Osteoblast (primary cell): ENCODE measurements at regions not wholly inside any gene's neighbourhood (a gene's known extent, or its start where the extent isn't known, plus 50 kb on each side); places are given as distances from the start of the nearest gene placed in this dataset.

Experiments
- DNase-seq: peaks from one replicate; pipeline ENCODE4 v3.0.0; 2011; ENCODE audit warnings: low spot score, mixed read lengths; ENCODE audit not compliant: insufficient read length; ENCODE audit errors: missing footprints
- H2AFZ ChIP-seq: 2 replicates; pipeline ENCODE4 v1.6.0; 2011; ENCODE audit warnings: mild to moderate bottlenecking, low read length
- H3K27ac ChIP-seq: 2 replicates; pipeline ENCODE4 v1.5.1; 2011; ENCODE audit warnings: mild to moderate bottlenecking, low read depth, low read length, moderate library complexity
- H3K27me3 ChIP-seq: 2 replicates; pipeline ENCODE4 v1.6.0; 2012; ENCODE audit warnings: mild to moderate bottlenecking, control low read depth, inconsistent platforms, low read length, moderate library complexity; ENCODE audit not compliant: insufficient read depth
- H3K36me3 ChIP-seq: 2 replicates; pipeline ENCODE4 v1.5.1; 2011; ENCODE audit warnings: mild to moderate bottlenecking, low read length, control low read depth, moderate library complexity; ENCODE audit not compliant: insufficient read depth
- H3K4me1 ChIP-seq: 2 replicates; pipeline ENCODE4 v1.5.1; 2011; ENCODE audit warnings: mild to moderate bottlenecking, low read length, control low read depth, moderate library complexity; ENCODE audit not compliant: insufficient read depth
- H3K4me2 ChIP-seq: 2 replicates; pipeline ENCODE4 v1.6.0; 2011; ENCODE audit warnings: mild to moderate bottlenecking, low read length; ENCODE audit not compliant: insufficient read depth
- H3K4me3 ChIP-seq: fragments of 200-600 bp; sonication (generic); 3 replicates; pipeline ENCODE4 v1.5.1; 2012; ENCODE audit warnings: mild to moderate bottlenecking, low read length, inconsistent platforms; ENCODE audit not compliant: insufficient read depth
- H3K79me2 ChIP-seq: 2 replicates; pipeline ENCODE4 v1.6.0; 2012; ENCODE audit warnings: mild to moderate bottlenecking, low read length, control low read depth, inconsistent platforms; ENCODE audit not compliant: insufficient read depth
- H3K9me3 ChIP-seq: 2 replicates; pipeline ENCODE4 v1.5.1; 2011; ENCODE audit warnings: low read depth, low read length, control low read depth
- H4K20me1 ChIP-seq: 2 replicates; pipeline ENCODE4 v1.6.0; 2012; ENCODE audit warnings: mild to moderate bottlenecking, low read length, control low read depth; ENCODE audit not compliant: insufficient read depth
- CTCF ChIP-seq: IDR thresholded peaks from 2 replicates; pipeline ENCODE4 v1.5.1; 2011; ENCODE audit warnings: mild to moderate bottlenecking, low read depth, low read length, moderate library complexity; ENCODE audit errors: extremely low read depth

- no peak overlapping the region for H3K27ac ChIP-seq
- no peaks in the 10 kb centered on the region for H3K4me1 ChIP-seq
- DNase-seq, result no peak
- H3K4me3 ChIP-seq, result no peak overlapping the region
- no peak overlapping the region for H3K4me2 ChIP-seq
- peaks cover 2% of the 10 kb centered on the region for H3K27me3 ChIP-seq
- no peaks in the 10 kb centered on the region for H3K36me3 ChIP-seq
- no peak overlapping the region for H2AFZ ChIP-seq
- TF ChIP-seq CTCF, result no peak
- no peaks in the 10 kb centered on the region for H3K79me2 ChIP-seq
- H3K9me3 ChIP-seq, result no peaks in the 10 kb centered on the region
- H4K20me1 ChIP-seq, result no peaks in the 10 kb centered on the region
These were observed 165.1 kb upstream of the SYNDIG1 start for GRCh38 chr20:24304291-24304690.

DNA sequence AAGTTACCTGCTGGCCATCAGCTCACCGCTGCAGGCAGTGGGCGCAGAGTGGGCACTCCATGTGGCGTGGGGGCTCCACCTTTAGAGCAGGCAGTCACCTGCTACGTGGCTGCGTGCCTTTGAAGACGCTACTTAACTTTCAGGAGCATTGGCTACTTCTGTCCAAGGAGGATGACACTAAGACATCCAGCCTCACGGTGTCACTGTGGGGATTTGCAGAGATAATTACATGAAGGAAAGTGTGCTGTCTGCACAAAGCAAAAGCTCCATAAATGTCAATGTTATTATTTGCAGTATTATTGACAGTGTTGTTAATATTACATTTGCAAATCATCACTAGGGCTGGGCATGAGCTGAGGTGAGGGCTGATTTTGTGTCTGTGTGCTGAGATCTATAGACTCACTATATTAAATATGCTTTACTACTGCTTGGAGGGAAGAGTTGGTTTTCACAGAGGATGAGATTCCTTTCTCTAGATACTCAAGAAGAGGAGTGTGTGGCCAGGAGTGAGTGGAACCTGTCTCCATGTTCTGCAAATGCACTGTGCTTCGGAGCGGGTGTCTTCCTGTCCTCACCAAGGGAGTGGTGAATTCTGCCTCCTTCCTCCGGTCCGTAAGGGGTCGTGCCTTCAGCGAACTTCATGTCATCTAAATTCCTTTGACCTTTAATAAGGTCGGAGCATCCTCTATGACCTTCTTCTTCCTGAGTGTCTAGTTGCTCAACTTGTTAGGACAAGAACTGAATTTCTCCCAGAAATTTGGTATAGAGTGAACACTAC lies 165.8 kb upstream of the SYNDIG1 start:
- no peak overlapping the region for H3K4me2 ChIP-seq
- no peaks in the 10 kb centered on the region for H4K20me1 ChIP-seq
- H3K27ac ChIP-seq, result no peak overlapping the region
- H3K4me1 ChIP-seq, result no peaks in the 10 kb centered on the region
- H3K27me3 ChIP-seq, result peaks cover 2% of the 10 kb centered on the region
- no peaks in the 10 kb centered on the region for H3K9me3 ChIP-seq
- H3K79me2 ChIP-seq, result no peaks in the 10 kb centered on the region
- DNase-seq, result peak; percentile 18
- no peaks in the 10 kb centered on the region for H3K36me3 ChIP-seq
- no peak overlapping the region for H2AFZ ChIP-seq
- H3K4me3 ChIP-seq, result no peak overlapping the region
- TF ChIP-seq CTCF, result peak; percentile 17

- H3K36me3 ChIP-seq, result no peaks in the 10 kb centered on the region
- H3K4me1 ChIP-seq, result no peaks in the 10 kb centered on the region
- no peak overlapping the region for H2AFZ ChIP-seq
- peaks cover 2% of the 10 kb centered on the region for H3K27me3 ChIP-seq
- H3K9me3 ChIP-seq, result no peaks in the 10 kb centered on the region
- H3K4me2 ChIP-seq, result no peak overlapping the region
- no peak overlapping the region for H3K27ac ChIP-seq
- DNase-seq, result no peak
- no peak overlapping the region for H3K4me3 ChIP-seq
- H4K20me1 ChIP-seq, result no peaks in the 10 kb centered on the region
- no peaks in the 10 kb centered on the region for H3K79me2 ChIP-seq
- no peak for TF ChIP-seq CTCF
These were observed 171.4 kb upstream of the SYNDIG1 start for GRCh38 chr20:24297993-24298392.

DNA sequence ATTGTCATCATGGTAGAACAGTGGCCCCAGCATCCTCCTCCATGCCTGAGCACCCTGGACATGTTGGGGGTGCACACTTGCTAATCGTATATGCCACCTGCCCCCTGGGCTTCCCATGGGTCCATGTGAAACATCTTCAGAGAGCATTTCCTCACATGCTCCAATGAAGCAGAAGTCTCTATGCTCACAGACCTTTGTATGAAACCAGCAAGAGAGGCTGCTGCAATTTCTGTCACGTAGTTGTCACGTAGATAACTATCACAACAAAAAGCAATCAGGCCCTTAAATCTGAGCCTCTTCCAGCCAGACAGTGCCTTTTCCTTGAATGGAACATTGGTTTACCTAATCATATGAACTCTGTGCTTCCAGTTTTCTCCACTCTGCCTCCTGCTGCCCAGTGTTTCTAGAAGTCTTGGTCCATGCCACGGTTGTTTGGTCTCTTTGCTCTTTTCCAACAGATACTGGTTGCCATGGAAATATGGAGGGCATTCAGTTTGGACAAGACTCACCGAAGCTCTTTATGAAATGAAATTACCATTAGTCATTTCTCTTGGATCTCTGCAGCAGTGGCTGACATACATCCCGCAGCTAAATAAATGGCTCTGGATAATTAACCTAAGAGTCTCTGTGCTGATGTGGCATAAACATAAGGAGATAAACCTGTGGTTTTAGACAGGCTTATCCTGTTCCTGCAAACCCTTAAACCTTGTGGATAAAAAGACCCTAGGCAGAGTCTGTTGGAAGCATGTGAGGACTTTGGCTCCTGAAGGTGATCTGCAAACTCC lies 172.8 kb upstream of the SYNDIG1 start:
- no peaks in the 10 kb centered on the region for H3K36me3 ChIP-seq
- H3K9me3 ChIP-seq, result no peaks in the 10 kb centered on the region
- peaks cover 2% of the 10 kb centered on the region for H3K27me3 ChIP-seq
- no peaks in the 10 kb centered on the region for H3K4me1 ChIP-seq
- TF ChIP-seq CTCF, result no peak
- no peak overlapping the region for H3K4me3 ChIP-seq
- H3K4me2 ChIP-seq, result no peak overlapping the region
- H3K79me2 ChIP-seq, result no peaks in the 10 kb centered on the region
- H4K20me1 ChIP-seq, result no peaks in the 10 kb centered on the region
- no peak overlapping the region for H2AFZ ChIP-seq
- no peak overlapping the region for H3K27ac ChIP-seq
- peak; percentile 75 for DNase-seq
